PFSK-1 (cell line): ENCODE measurements at regions not wholly inside any gene's neighbourhood (a gene's known extent, or its start where the extent isn't known, plus 50 kb on each side); places are given as distances from the start of the nearest gene placed in this dataset.

Experiments used
- FOXP2 ChIP-seq: optimal IDR thresholded peaks from 2 replicates; pipeline ENCODE3; 2011; ENCODE audit warnings: borderline replicate concordance, control low read depth, inconsistent platforms; ENCODE audit not compliant: insufficient read depth; ENCODE audit errors: extremely low read length, extremely low read depth
- POLR2AphosphoS5 ChIP-seq: IDR thresholded peaks from 2 replicates; pipeline ENCODE4 v1.6.1; 2012; ENCODE audit warnings: low read depth, mild to moderate bottlenecking, control low read depth, low read length, moderate library complexity
- REST ChIP-seq, 2 experiments: IDR thresholded peaks; 2 replicates each; pipeline versions ENCODE4 v1.6.1 to v1.8.0; 2011 to 2012; ENCODE audit warnings: low read depth in 2 of 2, low read length in 2 of 2, control low read depth in 1 of 2, inconsistent platforms in 1 of 2, mild to moderate bottlenecking in 1 of 2, moderate library complexity in 1 of 2; ENCODE audit not compliant: insufficient read depth in 1 of 2
- SIN3A ChIP-seq: IDR thresholded peaks from 2 replicates; pipeline ENCODE4 v1.6.1; 2012; ENCODE audit warnings: mild to moderate bottlenecking, low read length, moderate library complexity, borderline replicate concordance; ENCODE audit not compliant: insufficient read depth
- TAF1 ChIP-seq: IDR thresholded peaks from 2 replicates; pipeline ENCODE4 v1.6.1; 2012; ENCODE audit warnings: low read length, control low read depth, borderline replicate concordance; ENCODE audit not compliant: insufficient read depth

DNA sequence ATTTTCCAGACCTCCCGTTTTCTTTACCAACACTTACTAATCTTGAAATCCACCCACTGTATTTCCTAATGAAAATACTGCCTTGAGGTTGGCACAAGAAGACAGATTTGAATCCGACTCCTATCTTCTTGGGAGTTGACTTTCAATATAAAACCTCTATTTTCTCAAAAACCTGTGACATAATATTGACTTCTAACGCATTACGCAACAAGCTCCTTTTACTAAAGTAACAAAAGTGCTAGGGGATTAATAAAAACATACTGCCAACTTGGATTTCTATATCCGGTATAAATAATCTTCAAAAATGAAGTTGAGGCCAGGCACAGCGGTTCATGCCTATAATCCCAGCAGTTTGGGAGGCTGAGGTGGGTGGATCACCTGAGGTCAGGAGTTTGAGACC, 382.0 kb downstream of the PREX1 start:
- TF ChIP-seq REST (IDR thresholded peaks at IDR 0.05; ENCODE audit: insufficient read depth in 1 of 2, low read depth in 2 of 2, low read length in 2 of 2): no peak
- no peak for TF ChIP-seq SIN3A
- TF ChIP-seq POLR2AphosphoS5: no peak
- TF ChIP-seq FOXP2: no peak
- no peak for TF ChIP-seq TAF1

DNA sequence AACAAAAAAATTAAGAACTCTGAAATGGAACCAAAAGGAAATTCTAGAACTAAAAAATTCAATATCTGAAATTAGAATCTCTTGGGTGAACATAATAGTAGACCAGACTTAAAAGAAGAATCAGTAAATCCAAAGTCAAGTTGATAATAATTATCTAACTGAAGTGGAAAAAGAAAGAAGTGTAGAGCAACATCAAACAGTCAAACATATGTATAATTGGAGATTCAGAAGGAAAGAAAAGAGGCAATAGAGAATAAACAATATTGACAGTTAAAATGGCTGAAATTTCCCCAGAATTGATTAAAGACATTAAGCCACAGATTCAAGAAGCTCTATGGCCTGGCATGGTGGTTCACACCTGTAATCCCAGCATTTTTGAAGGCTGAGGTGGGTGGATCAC, 383.6 kb downstream of the PREX1 start:
- TF ChIP-seq REST (IDR thresholded peaks at IDR 0.05; ENCODE audit: insufficient read depth in 1 of 2, low read depth in 2 of 2, low read length in 2 of 2): no peak
- TF ChIP-seq POLR2AphosphoS5: no peak
- TF ChIP-seq SIN3A: no peak
- no peak for TF ChIP-seq TAF1
- TF ChIP-seq FOXP2: no peak

DNA sequence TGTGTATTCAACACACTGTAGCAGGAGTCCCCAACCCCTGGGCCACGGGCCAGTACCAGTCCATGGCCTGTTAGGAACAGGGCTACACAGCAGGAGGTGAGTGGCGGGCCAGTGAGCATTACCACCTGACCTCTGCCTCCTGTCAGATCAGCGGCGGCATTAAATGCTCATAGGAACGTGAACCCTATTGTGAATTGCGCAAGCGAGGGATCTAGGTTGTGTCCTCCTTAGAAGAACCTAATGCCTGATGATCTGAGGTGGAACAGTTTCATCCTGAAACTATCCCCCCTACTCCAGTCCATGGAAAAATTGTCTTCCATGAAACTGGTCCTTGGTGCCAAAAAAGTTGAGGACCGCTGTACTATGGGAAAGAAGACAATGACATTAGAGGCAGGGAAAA, 386.9 kb downstream of the PREX1 start:
- no peak for TF ChIP-seq TAF1
- TF ChIP-seq SIN3A: no peak
- no peak for TF ChIP-seq FOXP2
- no peak for TF ChIP-seq REST (IDR thresholded peaks at IDR 0.05; ENCODE audit: insufficient read depth in 1 of 2, low read depth in 2 of 2, low read length in 2 of 2)
- no peak for TF ChIP-seq POLR2AphosphoS5

DNA sequence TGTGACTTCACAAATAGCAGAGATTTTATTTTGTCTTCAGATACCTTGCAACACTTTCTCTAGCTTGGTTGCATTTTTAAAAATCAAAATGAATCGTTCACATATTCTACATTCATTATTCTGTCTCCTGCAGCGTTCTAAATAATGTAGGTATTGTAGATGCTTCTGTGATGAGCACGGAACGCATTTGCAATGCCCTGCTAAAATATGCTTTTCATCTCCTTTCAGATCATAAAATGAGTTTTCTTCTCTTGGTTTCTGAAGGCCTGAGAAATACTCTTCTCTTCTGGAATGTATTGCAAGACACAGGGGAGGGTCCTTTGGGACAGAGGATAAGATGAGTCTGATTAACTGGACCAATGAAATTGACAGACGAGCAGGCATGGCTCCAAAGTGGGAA, 390.7 kb downstream of the PREX1 start:
- TF ChIP-seq POLR2AphosphoS5 (no peak), REST (IDR thresholded peaks at IDR 0.05; ENCODE audit: insufficient read depth in 1 of 2, low read depth in 2 of 2, low read length in 2 of 2) (no peak), FOXP2 (no peak), TAF1 (no peak), SIN3A (no peak)

- TF ChIP-seq SIN3A (no peak), TAF1 (no peak), REST (IDR thresholded peaks at IDR 0.05; ENCODE audit: insufficient read depth in 1 of 2, low read depth in 2 of 2, low read length in 2 of 2) (no peak), POLR2AphosphoS5 (no peak), FOXP2 (no peak)
Measured at GRCh38 chr20:48433178-48433577, 394.6 kb downstream of the PREX1 start.
